ENCODE measurements at regions not wholly inside any gene's neighbourhood (a gene's known extent, or its start where the extent isn't known, plus 50 kb on each side); places are given as distances from the start of the nearest gene placed in this dataset.

- no peak for FAIRE-seq
These were observed 860.9 kb upstream of the MDGA2 start for GRCh38 chr14:48536318-48536717.

GRCh38 chr14:48527832-48528231 lies 852.4 kb upstream of the MDGA2 start:
- Histone ChIP-seq H2AFZ (ENCODE audit: control insufficient read depth, low read length) (no peak overlapping the region), H4K20me1 (ENCODE audit: control insufficient read depth, extremely low read depth, insufficient read depth, low read length) (no peaks in the 10 kb centered on the region), H3K4me3 (ENCODE audit: control insufficient read depth in 2 of 3, extremely low read depth in 1 of 3, insufficient read depth in 2 of 3, low read depth in 1 of 3, low read length in 3 of 3) (no peak overlapping the region), H3K9me3 (ENCODE audit: control insufficient read depth, low read depth, low read length) (no peaks in the 10 kb centered on the region), H3K4me1 (ENCODE audit: control insufficient read depth, extremely low read depth, insufficient read depth, low read length) (no peaks in the 10 kb centered on the region), H3K4me2 (ENCODE audit: control insufficient read depth, extremely low read depth, insufficient read depth, low read depth, low read length) (no peak overlapping the region), H3K9me1 (ENCODE audit: control insufficient read depth, extremely low read depth, insufficient read depth, low read length) (no peaks in the 10 kb centered on the region), H3K79me2 (ENCODE audit: control insufficient read depth, insufficient read depth, low read length) (no peaks in the 10 kb centered on the region), H3K27me3 (ENCODE audit: control insufficient read depth, extremely low read depth, insufficient read depth, low read length) (no peaks in the 10 kb centered on the region), H3K36me3 (ENCODE audit: control insufficient read depth in 2 of 2, extremely low read depth in 1 of 2, insufficient read depth in 2 of 2, low read length in 2 of 2) (no peaks in the 10 kb centered on the region), H3K27ac (ENCODE audit: control insufficient read depth, insufficient read depth, low read length) (no peak overlapping the region), H3K9ac (ENCODE audit: control insufficient read depth, extremely low read depth, insufficient read depth, low read length) (no peak overlapping the region)
- DNase-seq (ENCODE audit: low read depth, low spot score) (no peak), FAIRE-seq (no peak)
- dilution Hi-C loops (cut with MboI; ENCODE audit: extremely low pct_ligation_motif_present, low sequenced_read_pairs), result no loop called here
- no peak for TF ChIP-seq CTCF (optimal IDR thresholded peaks at IDR 0.05 in 1 of 3, IDR thresholded peaks at IDR 0.05 in 1 of 3, conservative IDR thresholded peaks at IDR 0.05 in 1 of 3; ENCODE audit: extremely low read depth in 1 of 3, insufficient read depth in 2 of 3, low read length in 3 of 3)
- no peak for TF ChIP-seq EZH2 (IDR thresholded peaks at IDR 0.05; ENCODE audit: low read length)

More at GRCh38 chr14:48536318-48536717, 860.9 kb upstream of the MDGA2 start:
- Histone ChIP-seq H3K9ac (ENCODE audit: control insufficient read depth, extremely low read depth, insufficient read depth, low read length) (no peak overlapping the region), H3K27ac (ENCODE audit: control insufficient read depth, insufficient read depth, low read length) (no peak overlapping the region), H3K79me2 (ENCODE audit: control insufficient read depth, insufficient read depth, low read length) (no peaks in the 10 kb centered on the region), H3K4me1 (ENCODE audit: control insufficient read depth, extremely low read depth, insufficient read depth, low read length) (no peaks in the 10 kb centered on the region), H3K4me3 (ENCODE audit: control insufficient read depth in 2 of 3, extremely low read depth in 1 of 3, insufficient read depth in 2 of 3, low read depth in 1 of 3, low read length in 3 of 3) (no peak overlapping the region), H3K27me3 (ENCODE audit: control insufficient read depth, extremely low read depth, insufficient read depth, low read length) (no peaks in the 10 kb centered on the region), H3K4me2 (ENCODE audit: control insufficient read depth, extremely low read depth, insufficient read depth, low read depth, low read length) (no peak overlapping the region), H3K9me1 (ENCODE audit: control insufficient read depth, extremely low read depth, insufficient read depth, low read length) (no peaks in the 10 kb centered on the region), H3K9me3 (ENCODE audit: control insufficient read depth, low read depth, low read length) (no peaks in the 10 kb centered on the region), H3K36me3 (ENCODE audit: control insufficient read depth in 2 of 2, extremely low read depth in 1 of 2, insufficient read depth in 2 of 2, low read length in 2 of 2) (no peaks in the 10 kb centered on the region), H2AFZ (ENCODE audit: control insufficient read depth, low read length) (no peak overlapping the region), H4K20me1 (ENCODE audit: control insufficient read depth, extremely low read depth, insufficient read depth, low read length) (no peaks in the 10 kb centered on the region)
- dilution Hi-C loops (cut with MboI; ENCODE audit: extremely low pct_ligation_motif_present, low sequenced_read_pairs), result no loop called here
- no peak for DNase-seq (ENCODE audit: low read depth, low spot score)
- TF ChIP-seq CTCF (optimal IDR thresholded peaks at IDR 0.05 in 1 of 3, IDR thresholded peaks at IDR 0.05 in 1 of 3, conservative IDR thresholded peaks at IDR 0.05 in 1 of 3; ENCODE audit: extremely low read depth in 1 of 3, insufficient read depth in 2 of 3, low read length in 3 of 3), result peak in 1 of 3 experiments; percentile 1
- no peak for TF ChIP-seq EZH2 (IDR thresholded peaks at IDR 0.05; ENCODE audit: low read length)
